Naive thymus-derived CD8-positive, alpha-beta T cell (primary cell): ENCODE measurements at regions not wholly inside any gene's neighbourhood (a gene's known extent, or its start where the extent isn't known, plus 50 kb on each side); places are given as distances from the start of the nearest gene placed in this dataset.
"Not testable (repeated sequence)": the region's sequence is repeated elsewhere in the genome, so short reads cannot be mapped to it uniquely, and the experiment has no call there.

ENCODE experiments used
- ATAC-seq, 2 donors: fragments of 150-1000 bp; cut with Tn5 transposase in 1 of 2; sonication (Bioruptor Pico), chemical (Tn5 transposase) in 1 of 2; 1 replicate in 1 of 2; 2 replicates in 1 of 2; pipeline ENCODE4 v1.10.0; 2021; ENCODE audit warnings: mild to moderate bottlenecking in 2 of 2, moderate library complexity in 2 of 2
- POLR2A ChIA-PET: fragments of 350-600 bp; sonication (Branson Sonifier 250); formaldehyde crosslinking; loops from one replicate; lab custom pipeline; 2021; ENCODE audit warnings: antibody characterized with exemption; lab: Charles Lee
- DNase-seq, 10 donors: peaks; one replicate each; pipeline versions ENCODE4 v3.0.0 to v3.0.0-alpha.2; 2020 to 2022
- H3K27ac Mint-ChIP-seq, 10 donors: one replicate each; pipeline ENCODE4 v1.8.0; 2020 to 2022; ENCODE audit warnings: mild to moderate bottlenecking in 10 of 10, mixed read lengths in 10 of 10, moderate library complexity in 4 of 10, inconsistent platforms in 1 of 10
- H3K27me3 Mint-ChIP-seq, 5 donors: one replicate each; pipeline ENCODE4 v1.8.0; 2021 to 2022; ENCODE audit warnings: mixed read lengths in 5 of 5
- H3K36me3 Mint-ChIP-seq, 3 donors: one replicate each; pipeline ENCODE4 v1.8.0; 2020 to 2022; ENCODE audit warnings: mixed read lengths in 3 of 3, mild to moderate bottlenecking in 2 of 3, inconsistent platforms in 1 of 3
- H3K4me1 Mint-ChIP-seq, 4 donors: one replicate each; pipeline ENCODE4 v1.8.0; 2021 to 2022; ENCODE audit warnings: mixed read lengths in 4 of 4
- H3K4me3 Mint-ChIP-seq, 10 donors: one replicate each; pipeline ENCODE4 v1.8.0; 2020 to 2022; ENCODE audit warnings: mild to moderate bottlenecking in 10 of 10, mixed read lengths in 10 of 10, moderate library complexity in 6 of 10, inconsistent platforms in 1 of 10
- H3K9me3 Mint-ChIP-seq, 9 donors: one replicate each; pipeline ENCODE4 v1.8.0; 2020 to 2022; ENCODE audit warnings: mixed read lengths in 9 of 9, mild to moderate bottlenecking in 3 of 9, inconsistent platforms in 1 of 9, moderate library complexity in 1 of 9

DNA sequence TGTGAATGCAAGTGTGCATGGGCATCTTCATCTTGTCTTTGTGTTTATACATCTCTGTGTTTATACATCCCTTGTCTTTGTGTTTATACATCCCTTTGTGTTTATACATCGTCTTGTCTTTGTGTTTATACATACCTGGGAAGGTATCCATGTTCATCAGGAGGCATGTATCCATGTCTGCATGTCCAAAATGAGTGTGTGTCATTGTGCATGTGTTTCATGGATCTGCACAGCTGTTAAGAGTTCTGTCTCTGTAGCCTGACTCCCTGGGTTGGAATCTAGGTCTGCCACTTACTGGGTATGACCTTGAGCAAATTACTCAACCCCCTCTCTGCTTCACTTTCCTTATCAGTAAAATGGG is 50.1 kb upstream of the SIRPA start:
- H3K9me3 Mint-ChIP-seq, result peaks cover 0 to 23% (median 3%) of the 10 kb centered on the region in 9 donors
- peaks cover 3 to 30% (median 7%) of the 10 kb centered on the region in 4 donors for H3K4me1 Mint-ChIP-seq

DNA sequence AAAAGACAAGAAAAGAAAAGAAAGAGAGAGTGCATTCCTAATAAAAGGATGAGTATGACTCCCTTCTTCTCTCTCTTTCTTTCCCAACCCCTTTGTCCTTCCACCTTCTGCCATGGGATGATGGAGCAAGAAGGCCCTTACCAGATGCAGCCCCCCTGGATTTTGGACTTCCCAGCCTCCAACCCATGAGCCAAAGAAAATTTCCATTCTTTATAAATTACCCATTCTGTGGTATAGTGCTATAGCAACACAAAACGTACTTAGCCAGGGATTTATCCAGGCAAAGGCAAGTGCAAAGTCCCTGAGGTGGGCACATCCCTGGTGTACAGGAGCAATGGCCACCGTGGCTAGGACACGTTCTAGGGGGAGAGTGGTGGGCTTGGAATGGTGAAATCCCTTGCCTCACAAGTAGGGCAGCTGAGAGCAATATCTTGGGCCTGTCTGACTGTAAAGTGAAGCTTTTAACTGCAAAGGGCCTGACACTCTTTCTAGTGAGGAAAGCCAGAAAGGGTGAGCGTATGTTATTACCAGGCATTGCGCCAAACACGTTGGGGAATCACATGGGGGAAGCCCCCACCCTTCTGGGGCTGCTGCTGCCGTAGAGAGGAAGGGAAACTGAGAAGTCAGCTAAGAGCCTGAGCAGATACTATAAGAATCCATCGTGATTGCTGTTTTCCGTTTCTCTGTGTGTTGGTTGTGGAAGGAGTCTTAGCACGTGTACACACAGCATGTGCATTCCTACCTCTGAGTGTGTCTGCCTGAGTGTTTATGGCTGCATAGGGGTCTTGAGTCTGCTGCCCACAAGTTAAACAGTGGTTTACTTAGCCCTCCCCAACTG is 50.7 kb upstream of the SIRPA start:
- Mint-ChIP-seq H3K4me1 (peaks cover 2 to 27% (median 6%) of the 10 kb centered on the region in 4 donors), H3K9me3 (peaks cover 0 to 23% (median 3%) of the 10 kb centered on the region in 9 donors), H3K27me3 (peaks cover 0 to 16% (median 10%) of the 10 kb centered on the region in 5 donors), H3K4me3 (no peak overlapping the region), H3K36me3 (peaks cover 0 to 15% (median 2%) of the 10 kb centered on the region in 3 donors), H3K27ac (no peak overlapping the region)
- POLR2A ChIA-PET, result no interaction called here
- ATAC-seq (peak; percentile 47 to 83), DNase-seq (peak in 2 of 10 donors; percentile 2 to 28)

More for the DNA sequence above, 50.1 kb upstream of the SIRPA start:
- POLR2A ChIA-PET, result no interaction called here
- Mint-ChIP-seq H3K36me3 (peaks cover 0 to 15% (median 2%) of the 10 kb centered on the region in 3 donors), H3K27ac (no peak overlapping the region), H3K4me3 (no peak overlapping the region), H3K27me3 (peaks cover 0 to 13% (median 8%) of the 10 kb centered on the region in 5 donors)
- ATAC-seq (no peak), DNase-seq (no peak)

DNA sequence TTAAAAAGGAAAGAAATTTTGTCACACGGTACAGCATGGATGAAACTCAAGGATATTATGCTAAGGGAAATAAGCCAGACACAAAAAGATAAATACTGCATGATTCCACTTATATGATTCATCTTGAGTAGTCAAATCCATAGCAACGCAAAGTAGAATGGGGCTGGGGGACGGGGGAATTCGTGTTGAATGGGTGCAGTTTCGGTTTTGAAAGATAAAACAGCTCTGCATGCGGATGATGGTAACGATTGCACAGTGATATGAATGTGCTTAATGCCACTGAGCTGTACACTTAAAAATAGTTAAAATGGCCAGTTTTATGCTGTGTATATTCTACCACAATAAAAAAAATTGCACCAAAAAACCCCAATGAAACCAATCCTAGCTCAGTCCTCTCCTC is 52.9 kb upstream of the SIRPA start:
- Mint-ChIP-seq H3K9me3 (peaks cover 0 to 16% (median 3%) of the 10 kb centered on the region in 9 donors), H3K27ac (no peak overlapping the region), H3K27me3 (peaks cover 3 to 12% (median 6%) of the 10 kb centered on the region in 5 donors), H3K36me3 (peaks cover 0 to 10% (median 2%) of the 10 kb centered on the region in 3 donors), H3K4me1 (peaks cover 0 to 18% (median 6%) of the 10 kb centered on the region in 4 donors), H3K4me3 (no peak overlapping the region)
- POLR2A ChIA-PET, result no interaction called here
- DNase-seq (no peak), ATAC-seq (no peak)

DNA sequence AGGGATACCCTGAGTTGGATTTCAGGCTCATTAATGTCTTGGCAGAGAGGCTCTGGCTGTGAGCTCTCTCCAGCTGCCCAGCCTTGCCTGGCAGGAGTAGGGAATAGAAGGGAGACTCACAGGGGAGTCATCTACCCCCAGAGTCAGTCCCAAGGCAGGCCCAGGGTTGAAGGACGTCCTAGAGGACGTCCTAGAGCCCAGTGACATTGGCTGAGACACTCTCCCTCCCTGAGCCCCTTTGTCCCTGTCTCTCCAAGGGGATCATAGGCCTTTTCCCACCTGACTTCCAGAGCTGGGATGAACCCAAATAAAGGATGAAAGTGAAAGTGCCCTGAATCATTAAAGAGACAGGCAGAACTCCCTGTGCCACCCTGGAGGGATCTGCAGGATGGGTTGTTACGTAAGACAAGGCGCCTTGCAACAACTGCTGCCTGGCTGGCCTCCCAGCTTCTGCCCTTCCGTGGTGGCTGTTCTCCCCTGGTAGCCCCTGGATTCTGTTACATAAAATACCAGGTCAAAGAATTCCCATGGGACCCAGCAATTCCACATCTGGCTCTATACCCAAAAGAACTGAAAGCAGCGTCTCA is 53.6 kb upstream of the SIRPA start:
- Mint-ChIP-seq H3K4me3 (no peak overlapping the region), H3K36me3 (peaks cover 0 to 6% (median 2%) of the 10 kb centered on the region in 3 donors), H3K9me3 (peaks cover 0 to 10% (median 2%) of the 10 kb centered on the region in 9 donors), H3K4me1 (peaks cover 0 to 18% (median 6%) of the 10 kb centered on the region in 4 donors), H3K27me3 (peaks cover 3 to 15% (median 9%) of the 10 kb centered on the region in 5 donors), H3K27ac (no peak overlapping the region)
- no peak for DNase-seq
- POLR2A ChIA-PET, result no interaction called here
- ATAC-seq, result no peak

DNA sequence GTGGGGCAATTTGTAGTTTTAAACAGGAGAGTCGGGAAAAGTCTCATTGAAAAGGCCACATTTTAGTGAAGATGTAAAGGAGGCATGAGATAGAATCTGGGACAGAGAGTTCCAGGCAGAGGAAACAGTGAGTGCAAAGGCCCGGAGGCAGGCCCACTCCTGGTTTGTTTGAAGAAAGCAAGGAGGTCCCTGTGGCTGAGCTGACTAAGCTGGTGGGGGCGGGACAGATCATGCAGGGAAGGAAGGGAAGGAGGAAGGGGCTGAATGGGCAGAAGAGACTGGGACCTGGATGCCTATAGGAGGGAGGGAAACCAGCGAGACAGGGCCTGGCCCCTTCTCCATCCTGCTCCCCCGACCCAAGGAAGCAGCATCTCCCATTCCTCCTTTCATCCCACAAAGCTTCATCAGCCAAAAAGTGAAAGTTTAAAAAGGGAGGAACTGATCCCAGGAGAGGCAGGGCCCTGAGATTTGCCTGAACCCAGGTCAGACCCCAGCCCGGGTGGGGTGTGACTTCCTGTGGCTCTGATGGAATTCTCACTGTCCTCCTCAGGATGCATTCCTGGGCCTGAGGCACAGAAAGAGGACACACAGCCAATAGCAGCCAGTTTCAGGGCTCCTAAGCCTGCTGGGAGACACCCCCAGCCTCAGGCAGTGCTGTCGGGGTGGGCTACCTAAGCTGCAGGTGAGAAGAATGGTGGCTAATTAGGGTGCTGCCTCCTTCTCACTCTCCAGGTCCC is 54.2 kb upstream of the SIRPA start:
- Mint-ChIP-seq H3K4me1 (peaks cover 0 to 18% (median 6%) of the 10 kb centered on the region in 4 donors), H3K9me3 (peaks cover 0 to 3% (median 0%) of the 10 kb centered on the region in 9 donors), H3K27ac (no peak overlapping the region), H3K36me3 (peaks cover 0 to under 1% (median 0%) of the 10 kb centered on the region in 3 donors), H3K4me3 (no peak overlapping the region), H3K27me3 (peaks cover 3 to 18% (median 14%) of the 10 kb centered on the region in 5 donors)
- ATAC-seq, result no peak
- POLR2A ChIA-PET, result no interaction called here
- no peak for DNase-seq

GRCh38 chr20:1839376-1840317 is 55.6 kb upstream of the SIRPA start:
- POLR2A ChIA-PET, ATAC-seq, DNase-seq, H3K36me3 Mint-ChIP-seq, H3K9me3 Mint-ChIP-seq, H3K4me3 Mint-ChIP-seq, H3K4me1 Mint-ChIP-seq, H3K27ac Mint-ChIP-seq: not testable (repeated sequence)
- H3K27me3 Mint-ChIP-seq, result peaks cover 3 to 18% (median 14%) of the 10 kb centered on the region in 5 donors

GRCh38 chr20:1838556-1839279 is 56.5 kb upstream of the SIRPA start:
- Mint-ChIP-seq H3K36me3 (no peaks in the 10 kb centered on the region), H3K4me1 (peaks cover 0 to 4% (median 1%) of the 10 kb centered on the region in 4 donors)
- DNase-seq, result no peak

GRCh38 chr20:1835186-1836035 is 59.8 kb upstream of the SIRPA start:
- no peak overlapping the region for H3K27ac Mint-ChIP-seq
- H3K9me3 Mint-ChIP-seq, result no peaks in the 10 kb centered on the region
- ATAC-seq (no peak), DNase-seq (no peak)
- H3K27me3 Mint-ChIP-seq, result peaks cover 7 to 26% (median 17%) of the 10 kb centered on the region in 5 donors
- peaks cover 0 to 2% (median 1%) of the 10 kb centered on the region in 4 donors for H3K4me1 Mint-ChIP-seq
- no peak overlapping the region for H3K4me3 Mint-ChIP-seq
- POLR2A ChIA-PET, result no interaction called here
- H3K36me3 Mint-ChIP-seq, result no peaks in the 10 kb centered on the region

More at GRCh38 chr20:1838556-1839279, 56.5 kb upstream of the SIRPA start:
- Mint-ChIP-seq H3K27ac (no peak overlapping the region), H3K27me3 (peaks cover 3 to 18% (median 16%) of the 10 kb centered on the region in 5 donors), H3K9me3 (no peaks in the 10 kb centered on the region), H3K4me3 (no peak overlapping the region)
- POLR2A ChIA-PET, result no interaction called here
- ATAC-seq, result no peak

DNA sequence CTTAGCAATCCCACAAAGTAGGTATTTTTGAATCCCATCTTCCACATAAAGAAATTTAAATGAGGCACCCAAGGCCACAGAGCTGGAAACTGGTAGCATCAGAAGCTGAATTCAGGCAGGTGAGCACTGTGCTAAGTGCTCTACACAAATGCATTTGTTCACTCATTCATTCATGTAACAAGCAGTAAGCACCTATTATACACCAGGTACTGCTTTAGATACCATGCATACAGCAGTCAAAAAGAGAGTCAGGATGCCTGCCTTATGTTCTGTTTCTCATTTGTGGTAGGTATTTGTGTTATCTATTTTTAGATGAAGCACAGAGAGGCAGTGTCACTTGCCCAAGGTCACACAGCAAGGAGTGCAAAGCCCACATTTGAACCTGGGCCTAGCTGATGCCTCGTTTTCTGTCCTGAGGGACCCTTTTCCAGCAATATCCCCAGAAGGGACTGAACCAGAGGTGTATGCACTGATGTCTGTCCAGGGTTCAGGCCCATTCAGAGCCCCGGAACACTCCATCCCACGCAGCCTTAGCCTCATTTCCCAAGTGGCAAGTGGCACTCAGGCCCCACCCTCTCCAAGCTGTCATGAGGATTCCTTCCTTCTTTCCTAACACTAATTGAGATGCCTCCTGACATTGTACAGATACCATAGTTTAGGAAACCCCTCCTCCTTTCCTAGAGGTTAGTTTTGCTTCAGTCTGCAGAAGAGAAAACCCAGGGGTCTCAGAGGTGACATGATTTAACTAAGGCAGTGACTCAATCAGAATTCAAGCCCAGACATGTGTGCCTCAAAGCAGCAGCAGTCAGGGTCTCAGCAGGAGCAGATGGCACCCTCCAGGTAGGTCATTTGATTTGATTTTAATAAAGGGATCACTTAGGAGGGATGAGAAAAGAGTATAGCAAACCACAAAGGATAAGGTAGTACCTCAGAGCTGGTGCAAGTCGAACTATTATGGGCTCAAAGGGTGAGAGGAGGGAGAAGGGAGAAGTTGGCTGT is 61.2 kb upstream of the SIRPA start:
- H3K27ac Mint-ChIP-seq, result no peak overlapping the region
- peaks cover 0 to 2% (median 1%) of the 10 kb centered on the region in 4 donors for H3K4me1 Mint-ChIP-seq
- POLR2A ChIA-PET, result no interaction called here
- H3K9me3 Mint-ChIP-seq, result no peaks in the 10 kb centered on the region
- DNase-seq (no peak), ATAC-seq (no peak)
- H3K27me3 Mint-ChIP-seq, result peaks cover 4 to 25% (median 18%) of the 10 kb centered on the region in 5 donors
- no peaks in the 10 kb centered on the region for H3K36me3 Mint-ChIP-seq
- no peak overlapping the region for H3K4me3 Mint-ChIP-seq

DNA sequence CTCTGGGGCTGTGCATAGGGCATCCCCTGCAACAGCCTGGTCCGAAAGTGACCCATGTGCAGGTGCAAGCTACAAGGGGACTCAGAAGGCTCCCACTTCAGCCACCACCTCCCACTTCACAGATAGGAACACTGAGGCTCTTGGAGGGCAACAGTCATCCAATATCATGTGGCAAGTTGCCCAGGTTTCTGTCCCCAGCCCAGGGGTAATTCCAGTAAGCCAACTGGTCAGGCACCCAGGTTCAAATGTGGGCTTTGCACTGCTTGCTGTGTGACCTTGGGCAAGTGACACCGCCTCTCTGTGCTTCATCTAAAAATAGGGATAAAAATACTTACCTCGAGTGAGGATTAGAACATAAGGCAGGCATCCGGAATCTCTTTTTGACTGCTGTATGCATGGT is 62.0 kb upstream of the SIRPA start:
- Mint-ChIP-seq H3K9me3 (no peaks in the 10 kb centered on the region), H3K27ac (no peak overlapping the region), H3K27me3 (peaks cover 5 to 26% (median 16%) of the 10 kb centered on the region in 5 donors), H3K36me3 (no peaks in the 10 kb centered on the region), H3K4me3 (no peak overlapping the region), H3K4me1 (peaks cover 0 to 4% (median 1%) of the 10 kb centered on the region in 4 donors)
- POLR2A ChIA-PET, result no interaction called here
- ATAC-seq (no peak), DNase-seq (no peak)
